ENCODE measurements at regions not wholly inside any gene's neighbourhood (a gene's known extent, or its start where the extent isn't known, plus 50 kb on each side); places are given as distances from the start of the nearest gene placed in this dataset.
"Not testable (repeated sequence)": the region's sequence is repeated elsewhere in the genome, so short reads cannot be mapped to it uniquely, and the experiment has no call there.

DNA sequence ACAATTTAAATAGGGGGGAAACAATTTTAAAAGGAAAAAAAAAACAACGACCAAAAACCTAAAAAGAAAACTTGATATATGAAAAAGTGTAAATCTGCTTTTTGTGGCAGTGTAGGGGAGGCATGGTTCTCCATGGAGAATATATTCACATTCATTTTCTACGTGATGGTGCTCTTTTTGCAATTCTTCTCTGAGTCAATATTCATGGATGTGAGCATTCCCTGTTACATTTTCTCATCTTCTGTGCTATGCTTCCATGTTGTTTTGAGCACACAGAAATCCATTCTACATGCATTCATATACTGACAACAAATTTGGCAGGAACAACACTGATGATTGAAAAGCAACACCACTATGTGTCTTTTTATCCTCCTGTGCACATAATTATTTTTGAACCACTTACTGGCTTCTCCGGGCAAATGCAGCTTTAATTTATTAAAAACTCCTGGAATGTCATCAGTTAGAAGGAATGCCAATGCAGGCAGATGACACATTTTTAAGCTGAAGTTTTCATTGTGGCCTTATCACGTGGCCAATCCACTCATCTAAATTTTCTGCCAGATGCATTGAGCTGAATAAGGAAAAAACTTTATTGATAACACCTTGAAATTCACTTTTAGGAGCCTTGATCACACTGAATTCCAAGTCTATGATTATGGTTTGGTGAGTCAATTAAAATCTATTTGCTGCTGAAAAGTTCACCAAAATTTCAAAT, 590.6 kb downstream of the NUF2 start:
- DNase-seq, result no peak

DNA sequence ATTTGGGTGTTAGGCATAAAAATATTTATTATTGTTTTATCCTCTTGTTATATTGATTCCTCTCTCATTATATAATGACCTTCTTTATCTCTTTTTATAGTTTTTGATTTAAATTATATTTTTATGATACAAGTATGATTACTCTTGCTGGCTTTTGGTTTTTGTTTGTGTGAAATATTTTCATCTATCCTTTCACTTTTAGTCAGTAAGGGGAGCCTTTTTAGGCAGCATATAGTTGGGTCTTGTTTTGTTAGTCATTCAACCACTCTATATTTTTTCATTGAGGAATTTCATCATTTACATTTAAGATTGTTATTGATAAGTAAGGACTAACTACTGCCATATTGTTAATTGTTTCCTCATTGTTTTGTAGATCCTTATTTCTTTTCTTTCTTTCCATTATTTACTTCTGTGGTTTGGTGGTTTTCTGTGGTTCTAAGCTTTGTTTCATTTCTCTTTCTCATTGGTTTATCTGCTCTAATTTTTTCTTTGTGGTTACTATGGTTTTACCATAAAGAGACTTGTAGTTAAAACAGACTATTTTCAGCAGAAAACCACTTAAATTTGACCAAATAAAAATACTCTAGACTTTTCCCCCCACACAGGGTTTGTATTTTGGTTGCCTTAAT, 593.1 kb downstream of the NUF2 start:
- DNase-seq, result no peak

DNA sequence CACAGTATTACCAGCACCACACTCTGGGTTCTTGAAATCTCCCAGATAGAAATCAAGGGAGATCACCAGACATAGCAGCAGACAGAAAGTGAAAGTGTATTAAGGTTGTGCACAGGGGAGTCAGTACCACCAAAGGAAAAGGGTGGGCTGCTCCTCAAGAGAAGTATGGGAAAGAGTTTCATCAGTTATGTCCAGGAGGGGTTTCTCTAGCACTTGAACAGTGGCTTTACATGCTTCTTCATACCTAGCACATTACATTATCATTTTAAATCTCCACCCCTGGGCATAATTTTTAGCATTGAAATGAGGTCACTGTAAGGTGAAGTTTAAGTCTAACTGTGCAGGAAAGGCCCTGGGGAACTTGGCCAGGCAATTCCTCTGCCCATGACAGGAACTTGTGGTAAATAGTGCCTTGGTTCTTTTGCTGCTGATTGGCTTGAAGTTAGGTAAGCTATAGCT, 601.0 kb downstream of the NUF2 start:
- no peak for DNase-seq

DNA sequence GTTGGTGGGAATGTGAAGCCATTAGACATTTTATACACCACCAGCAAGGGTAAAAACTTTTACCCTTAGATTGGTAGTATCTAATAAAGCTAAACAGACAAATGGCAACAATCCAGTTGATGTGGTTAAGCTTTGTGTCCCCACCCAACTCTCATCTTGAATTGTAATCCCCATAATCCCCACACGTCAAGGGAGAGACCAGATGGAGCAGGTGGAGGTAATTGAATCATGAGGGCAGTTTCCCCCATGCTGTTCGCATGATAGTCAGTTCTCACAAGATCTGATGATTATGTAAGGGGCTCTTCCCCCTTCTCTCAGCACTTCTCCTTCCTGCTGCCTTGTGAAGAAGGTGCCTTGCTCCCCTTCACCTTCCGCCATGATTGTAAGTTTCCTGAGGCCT, 602.3 kb downstream of the NUF2 start:
- DNase-seq, result no peak

DNA sequence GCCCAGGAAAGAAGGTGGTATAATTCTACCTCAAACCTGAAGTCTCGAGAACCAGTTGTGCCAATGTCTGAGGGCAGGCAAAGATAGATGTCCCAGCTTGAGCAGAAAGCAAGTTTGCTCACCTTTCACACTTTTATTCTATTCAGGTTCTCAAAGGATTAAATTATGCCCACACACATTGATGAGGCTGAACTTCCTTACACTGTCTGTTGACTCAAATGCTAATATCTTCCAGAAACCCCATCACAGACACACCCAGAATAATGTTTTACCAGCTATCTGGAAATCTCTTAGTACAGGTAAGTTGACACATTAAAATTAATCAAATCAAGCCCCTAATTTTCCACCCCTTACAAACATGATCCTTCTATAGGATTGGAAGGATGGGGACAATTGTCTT, 605.7 kb downstream of the NUF2 start:
- DNase-seq, result no peak

DNA sequence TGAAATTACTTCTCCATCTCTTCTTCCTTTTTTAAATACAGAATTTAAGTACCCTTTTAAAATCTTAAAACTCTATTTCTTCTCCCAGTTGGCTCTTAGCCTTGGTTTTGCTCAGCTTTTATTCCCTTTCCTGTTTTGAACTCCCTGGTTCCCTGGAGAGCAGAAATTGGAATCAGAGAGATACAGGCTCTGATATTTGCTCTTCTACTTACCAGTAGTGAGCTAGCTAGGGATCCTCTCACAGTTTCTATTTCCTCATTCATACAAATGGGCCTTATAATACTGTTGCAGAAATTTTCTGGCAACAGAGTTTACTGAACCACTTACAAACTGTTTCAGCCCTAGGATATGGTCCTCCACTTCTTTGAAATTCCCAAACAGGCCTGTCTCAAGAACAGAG, 606.3 kb downstream of the NUF2 start:
- no peak for DNase-seq

DNA sequence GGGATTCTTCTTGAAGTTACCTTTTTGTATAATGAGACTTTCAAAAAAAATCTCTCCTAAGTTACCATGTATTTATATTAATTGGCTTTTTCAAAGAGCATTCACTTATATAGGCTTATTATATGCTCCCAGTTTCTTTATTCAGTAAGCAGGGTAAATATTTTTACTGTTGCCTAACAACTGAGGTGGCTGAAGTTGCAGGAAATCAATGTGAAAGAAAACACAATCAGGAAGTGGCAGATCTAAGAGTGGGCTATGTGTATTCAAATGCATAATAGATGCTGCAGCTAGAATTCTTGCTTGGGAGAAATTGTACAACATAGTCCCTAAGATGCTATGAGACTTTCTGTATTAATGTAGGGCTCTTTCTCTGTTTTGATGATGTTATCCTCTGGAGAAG, 606.9 kb downstream of the NUF2 start:
- no peak for DNase-seq

DNA sequence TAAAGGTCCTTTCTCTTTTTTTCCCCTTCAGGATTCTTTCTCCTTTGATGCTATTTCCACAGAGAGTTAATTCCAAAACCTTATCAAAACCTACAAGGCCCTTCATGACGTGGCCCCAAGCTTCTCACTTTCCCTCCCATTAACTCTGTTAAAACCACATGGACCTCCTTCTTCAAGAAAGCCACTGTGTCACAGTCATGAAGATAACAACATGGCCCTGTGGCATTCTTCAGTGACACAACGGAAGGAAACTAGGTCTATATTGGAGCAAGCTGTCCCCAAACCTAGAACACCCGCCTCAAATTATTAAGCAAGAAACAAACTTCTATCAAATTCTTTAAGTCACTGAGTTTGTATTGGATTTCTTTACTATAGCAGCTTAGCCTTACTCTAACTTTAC, 611.1 kb downstream of the NUF2 start:
- DNase-seq, result no peak

DNA sequence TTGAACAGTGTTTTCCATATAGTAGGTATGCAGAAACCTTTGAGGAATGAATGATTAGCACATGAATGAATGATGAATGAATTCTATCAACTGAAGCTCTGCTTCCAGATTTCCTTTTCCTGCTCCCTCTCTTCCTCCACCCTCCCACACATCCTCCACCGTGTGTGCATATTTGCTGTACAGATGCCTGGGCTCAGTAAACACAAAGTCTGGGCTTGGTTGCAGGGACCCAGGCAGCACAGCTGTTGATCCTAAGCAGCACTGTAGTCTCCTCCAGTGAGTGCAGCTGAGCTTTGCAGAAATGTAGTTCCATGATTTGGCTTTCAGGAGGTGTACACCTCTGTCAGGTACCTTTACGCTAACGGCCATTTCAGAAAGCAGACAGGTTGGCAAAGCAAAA, 611.7 kb downstream of the NUF2 start:
- no peak for DNase-seq

DNA sequence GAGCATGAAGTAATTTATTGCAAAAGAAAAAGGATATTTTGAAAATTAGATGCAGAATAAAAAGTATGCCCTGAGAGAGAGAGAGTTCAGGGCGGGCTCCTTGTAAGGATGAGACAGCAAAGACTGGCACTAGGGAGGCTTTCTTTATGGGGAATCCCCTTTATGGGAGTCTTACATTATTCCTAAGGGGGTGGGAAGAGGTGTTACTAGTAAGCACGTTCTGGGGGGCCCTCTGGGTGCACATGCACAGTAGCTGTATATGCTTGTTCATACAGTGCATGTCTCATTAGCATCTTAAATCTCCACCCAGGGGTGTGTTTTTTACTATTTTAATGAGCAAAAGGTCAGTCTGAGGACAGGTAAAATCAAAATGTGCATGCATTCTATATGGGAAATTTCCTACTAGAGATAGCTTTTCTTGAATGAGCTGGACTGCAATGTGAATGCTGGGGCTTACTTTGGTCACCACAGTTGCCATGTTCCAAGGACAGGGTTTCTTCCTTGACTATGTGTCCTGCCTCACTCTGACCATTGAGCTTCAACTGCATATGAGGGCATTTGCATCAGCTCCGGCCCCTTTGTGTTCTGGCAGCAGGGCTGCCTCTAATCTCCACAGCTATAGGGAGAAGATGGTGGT, 614.1 kb downstream of the NUF2 start:
- no peak for DNase-seq

DNA sequence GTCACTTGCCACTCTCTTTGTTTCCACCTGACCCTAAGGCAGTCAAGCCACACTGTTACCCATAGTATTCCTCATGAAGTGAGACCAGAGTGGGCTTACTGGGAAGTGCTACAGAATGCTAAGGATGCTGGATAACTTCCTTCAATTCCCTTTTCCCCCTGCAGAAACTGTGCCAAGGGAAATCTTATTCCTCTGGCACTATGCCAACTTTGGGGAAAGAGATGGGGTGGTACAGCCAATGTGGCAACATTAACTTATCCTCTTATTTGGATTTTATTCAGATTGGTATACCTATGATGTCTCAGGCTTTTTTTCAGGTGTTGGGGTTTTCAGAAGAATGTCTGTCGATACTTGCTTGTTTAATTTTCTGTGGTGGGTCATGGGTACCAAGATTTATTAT, 599.4 kb upstream of the PBX1 start:
- DNase-seq, result no peak

DNA sequence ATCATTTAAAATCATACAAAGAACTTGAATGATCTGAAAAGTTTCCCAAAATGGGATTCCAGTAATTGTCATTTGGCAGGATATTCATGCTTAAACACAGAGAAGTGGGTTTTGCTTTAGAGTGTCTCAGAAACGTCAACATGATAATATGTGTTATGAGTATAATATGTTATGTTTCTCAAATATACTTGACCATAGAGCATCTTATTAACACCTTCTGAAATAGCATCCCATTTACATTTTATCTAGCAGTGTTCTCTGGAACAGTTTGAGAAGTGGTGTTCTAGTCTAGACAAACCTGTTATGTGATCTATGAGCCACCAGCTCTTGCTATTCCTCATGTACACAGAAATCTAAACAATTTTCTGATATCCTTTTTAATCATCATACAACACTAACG, 588.8 kb upstream of the PBX1 start:
- no peak for DNase-seq

DNA sequence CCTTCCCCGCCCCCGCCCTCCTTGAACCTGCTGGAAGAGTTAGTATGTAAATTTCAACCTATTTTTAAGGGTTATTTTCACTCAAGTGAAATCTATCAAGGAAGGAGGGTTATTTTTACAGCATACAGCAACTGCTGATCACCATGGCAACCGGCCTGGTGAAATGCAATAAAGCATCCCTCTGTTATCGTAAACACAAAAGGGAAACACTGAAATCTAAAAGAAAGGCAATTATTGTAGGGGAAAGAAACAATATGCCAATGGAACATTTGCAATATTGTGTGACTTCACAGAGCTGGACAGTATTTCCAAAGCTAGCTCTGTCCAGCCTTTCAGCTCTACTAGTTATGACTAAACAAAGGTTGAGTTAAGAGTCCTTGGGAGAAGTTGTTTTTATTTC, 588.3 kb upstream of the PBX1 start:
- no peak for DNase-seq

DNA sequence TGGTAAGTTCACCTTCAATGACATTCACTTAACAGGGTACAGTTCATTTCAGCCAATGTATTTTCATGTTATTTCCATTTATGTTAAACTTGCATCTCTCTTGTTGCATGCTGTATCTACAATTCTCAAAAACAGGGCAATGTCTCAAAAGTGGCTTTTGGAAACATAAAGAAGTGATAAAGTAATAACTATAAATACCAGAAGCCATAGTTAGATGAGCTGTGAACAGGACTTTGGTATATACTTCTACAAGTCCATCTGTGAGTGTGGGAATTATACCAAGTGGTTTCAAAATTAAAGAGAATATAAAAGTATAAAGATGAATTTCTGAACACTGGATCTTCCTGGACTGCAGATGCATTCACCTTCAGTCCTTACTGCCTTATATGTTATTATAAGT, 585.4 kb upstream of the PBX1 start:
- no peak for DNase-seq

DNA sequence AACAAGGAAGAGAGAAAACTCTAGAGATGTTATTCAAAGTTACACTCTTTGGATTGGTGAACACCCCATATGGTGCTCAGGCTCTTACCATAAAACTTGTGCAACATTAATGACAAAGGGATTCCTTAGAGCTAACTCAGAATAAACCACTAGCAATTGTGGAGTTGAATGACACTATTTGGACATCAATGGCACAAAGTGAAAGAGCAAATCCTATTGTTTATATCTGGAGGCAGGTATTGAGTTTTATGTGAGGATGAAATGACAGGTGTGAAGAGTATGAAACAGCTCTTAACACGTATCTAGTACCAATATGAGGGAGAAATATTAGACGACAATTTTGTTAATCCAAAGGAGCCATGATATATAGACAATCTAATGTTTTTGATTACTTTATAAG, 584.9 kb upstream of the PBX1 start:
- DNase-seq, result no peak

DNA sequence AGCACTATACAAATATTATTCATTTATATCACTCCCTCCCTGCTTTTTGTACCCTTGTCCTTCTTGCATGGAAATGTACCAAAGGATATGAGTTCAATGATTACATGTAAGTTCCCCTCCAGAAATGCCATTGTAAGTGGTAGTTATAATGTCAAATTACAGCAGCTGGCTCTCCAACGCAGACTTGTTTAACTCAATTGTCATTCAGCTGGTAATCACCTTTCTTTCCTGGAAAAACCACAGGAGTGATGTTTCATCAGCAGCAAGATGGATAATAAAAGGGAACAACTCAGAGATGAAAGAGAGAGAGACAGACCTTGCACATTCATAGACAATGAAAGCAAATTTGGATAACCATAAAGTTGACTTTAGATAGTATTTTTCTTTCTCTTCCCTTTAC, 578.6 kb upstream of the PBX1 start:
- DNase-seq, result no peak

DNA sequence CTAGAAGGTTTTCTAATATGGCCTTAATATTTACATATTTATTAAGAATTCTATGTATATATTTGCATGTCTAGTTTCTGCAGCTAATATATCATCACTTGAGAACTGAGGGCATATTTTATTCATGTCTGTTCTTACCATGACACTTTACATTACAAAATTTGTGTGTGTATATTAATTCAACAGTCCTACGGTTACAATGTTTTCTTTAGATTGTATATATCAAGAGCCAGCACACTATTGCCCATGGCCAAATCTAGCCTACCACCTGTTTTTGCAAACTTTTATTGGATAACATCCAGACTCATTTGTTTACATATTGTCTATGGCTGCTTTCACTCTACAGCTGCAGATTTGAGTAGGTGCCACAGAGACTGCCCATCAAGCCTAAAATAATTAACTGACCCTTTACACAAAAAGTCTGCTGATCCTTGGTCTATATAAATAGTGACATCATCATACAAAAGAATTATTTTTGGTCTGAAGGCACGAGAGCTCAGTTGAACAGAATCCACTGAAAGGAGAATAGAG, 577.4 kb upstream of the PBX1 start:
- DNase-seq, result no peak

DNA sequence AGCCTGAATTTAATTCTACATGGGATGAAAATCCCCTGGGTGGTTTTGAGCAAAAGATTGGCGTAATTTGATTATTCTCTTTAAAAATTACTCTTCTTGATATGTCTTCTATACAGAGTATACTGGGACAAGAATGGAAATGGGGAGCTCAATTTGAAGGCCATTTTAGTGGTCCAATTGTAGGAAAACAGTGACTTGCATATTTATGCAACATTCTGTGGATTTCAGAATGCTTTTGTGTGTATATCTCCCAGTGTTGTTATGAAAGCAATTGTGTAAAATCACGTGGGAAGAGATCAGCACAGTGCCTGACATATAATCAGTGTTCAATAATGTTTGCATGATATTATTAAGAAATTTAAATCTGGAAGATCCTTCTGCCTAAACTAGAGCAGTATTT, 575.9 kb upstream of the PBX1 start:
- no peak for DNase-seq

DNA sequence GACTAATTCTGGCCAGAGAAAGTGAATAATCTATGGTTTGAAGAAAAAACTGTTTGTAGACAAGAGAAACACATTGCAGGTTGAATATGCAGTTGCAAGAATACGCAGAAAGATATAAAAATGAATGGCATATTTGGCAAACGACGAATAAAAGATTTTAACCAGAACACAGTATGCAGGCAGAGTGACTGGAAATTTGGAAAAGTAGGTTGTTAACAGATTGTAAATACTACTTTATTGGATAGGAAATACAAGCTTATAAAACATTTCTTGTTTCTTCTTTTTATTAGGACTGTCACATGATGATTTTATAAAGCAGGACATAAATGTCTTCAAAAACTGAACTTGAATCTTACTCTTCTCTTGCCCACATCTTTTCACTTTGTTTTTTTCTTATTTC, 573.3 kb upstream of the PBX1 start:
- no peak for DNase-seq

DNA sequence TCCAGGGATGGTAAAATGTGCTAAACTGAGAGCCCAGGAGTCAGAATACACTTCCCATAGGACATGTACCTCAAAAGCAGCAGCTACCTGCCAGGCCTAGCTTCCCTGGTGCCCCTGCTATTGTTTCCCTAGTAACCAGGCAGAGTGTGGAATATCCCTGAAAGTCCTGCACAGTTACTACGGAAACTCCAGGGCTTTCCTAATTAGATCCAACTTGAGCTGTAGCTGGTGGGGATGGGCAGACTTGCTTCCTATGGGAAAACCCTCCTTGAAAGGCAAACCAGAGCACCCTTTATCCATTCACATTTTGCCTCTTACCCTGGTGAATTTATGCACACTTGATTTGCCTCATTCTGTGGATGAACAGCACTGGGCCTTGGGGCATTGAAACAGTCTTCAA, 559.9 kb upstream of the PBX1 start:
- DNase-seq, result no peak

DNA sequence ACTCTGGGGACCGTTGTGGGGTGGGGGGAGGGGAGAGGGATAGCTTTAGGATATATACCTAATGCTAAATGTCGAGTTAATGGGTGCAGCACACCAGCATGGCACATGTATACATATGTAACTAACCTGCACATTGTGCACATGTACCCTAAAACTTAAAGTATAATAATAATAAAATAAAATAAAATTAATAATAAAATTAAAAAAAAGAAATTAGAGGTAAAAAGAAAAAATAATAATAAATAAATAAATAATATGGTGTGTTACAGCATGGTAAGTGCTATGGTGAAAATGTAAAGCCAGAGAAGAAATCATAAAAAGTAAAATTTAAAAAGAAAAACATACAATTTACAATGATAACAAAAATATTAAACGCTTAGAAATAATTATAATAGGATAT, 552.8 kb upstream of the PBX1 start:
- DNase-seq, result not testable (repeated sequence)

DNA sequence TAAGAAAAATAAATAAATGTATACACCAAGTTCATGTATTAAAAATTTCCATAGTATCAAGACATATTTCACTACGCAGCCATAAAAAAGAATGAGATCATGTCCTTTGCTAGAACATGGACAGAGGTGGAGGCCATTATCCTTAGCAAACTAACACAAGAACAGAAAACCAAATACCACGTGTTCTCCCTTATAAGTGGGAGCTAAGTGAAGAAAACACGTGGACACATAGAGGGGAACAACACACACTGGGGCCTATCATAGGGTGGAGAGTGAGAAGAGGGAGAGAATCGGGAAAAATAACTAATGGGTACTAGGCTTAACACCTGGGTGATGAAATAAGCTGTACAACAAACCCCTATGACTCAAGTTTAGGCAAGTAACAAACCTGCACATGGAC, 552.4 kb upstream of the PBX1 start:
- DNase-seq, result no peak

DNA sequence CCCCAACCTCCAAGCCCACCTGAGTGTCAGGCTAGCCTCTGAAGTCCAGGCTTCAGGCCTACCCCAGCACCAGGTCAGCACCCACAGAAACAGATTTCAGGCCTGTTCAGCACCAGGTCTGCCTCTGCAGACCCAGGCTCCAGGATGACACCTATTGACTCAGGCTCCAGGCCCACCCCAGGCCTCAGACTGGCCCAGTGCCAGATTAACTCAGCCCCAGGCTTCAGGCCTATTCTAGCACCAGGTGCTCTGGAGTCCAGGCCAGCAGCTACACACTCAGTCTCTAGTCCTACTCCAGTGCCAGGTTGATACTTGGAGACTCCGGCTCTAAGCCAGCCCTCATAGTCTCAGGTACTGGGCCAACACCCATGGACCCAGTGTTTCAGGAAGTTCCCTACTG, 541.7 kb upstream of the PBX1 start:
- DNase-seq, result no peak

DNA sequence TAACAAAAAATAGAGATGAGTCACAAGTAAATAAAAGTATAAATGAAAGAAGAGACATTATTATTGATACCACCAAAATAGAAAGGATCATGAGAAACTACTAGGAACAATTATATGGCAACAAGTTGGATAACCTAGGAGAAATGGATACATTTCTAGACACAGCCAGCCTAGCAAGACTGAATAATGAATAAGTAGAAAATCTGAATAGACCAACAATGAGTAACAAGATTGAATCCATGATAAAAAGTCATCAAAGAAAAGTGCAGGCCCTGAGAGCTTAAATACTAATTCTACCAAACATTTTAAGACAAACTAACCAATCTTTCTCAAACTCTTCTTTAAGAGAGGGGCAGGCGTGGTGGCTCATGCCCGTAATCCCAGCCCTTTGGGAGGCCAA, 538.6 kb upstream of the PBX1 start:
- no peak for DNase-seq
